Endodermal cell (in vitro differentiated cells): ENCODE measurements at regions not wholly inside any gene's neighbourhood (a gene's known extent, or its start where the extent isn't known, plus 50 kb on each side); places are given as distances from the start of the nearest gene placed in this dataset.

Experiments used
- DNase-seq: peaks from one replicate; pipeline ENCODE4 v3.0.0-alpha.2; 2017
- H3K27ac ChIP-seq: 2 replicates; pipeline ENCODE4 v1.5.1; 2013; ENCODE audit warnings: mild to moderate bottlenecking, low read depth, low read length, moderate library complexity
- H3K27me3 ChIP-seq: 2 replicates; pipeline ENCODE4 v1.6.1; 2013; ENCODE audit warnings: mild to moderate bottlenecking, low read length, moderate library complexity; ENCODE audit not compliant: insufficient read depth, control insufficient read depth, poor library complexity, severe bottlenecking
- H3K36me3 ChIP-seq: 2 replicates; pipeline ENCODE4 v1.7.0; 2013; ENCODE audit warnings: mild to moderate bottlenecking, low read length, moderate library complexity; ENCODE audit not compliant: control insufficient read depth, insufficient read depth
- H3K4me1 ChIP-seq: one replicate; pipeline ENCODE4 v1.7.0; 2013; ENCODE audit warnings: low read length; ENCODE audit not compliant: control insufficient read depth, insufficient read depth
- H3K4me3 ChIP-seq: 2 replicates; pipeline ENCODE4 v1.5.1; 2013; ENCODE audit warnings: mild to moderate bottlenecking, low read length, moderate library complexity
- H3K9ac ChIP-seq: 2 replicates; pipeline ENCODE4 v1.6.1; 2013; ENCODE audit warnings: mild to moderate bottlenecking, low read length, moderate library complexity; ENCODE audit not compliant: poor library complexity, severe bottlenecking; ENCODE audit errors: extremely low read depth
- H3K9me3 ChIP-seq: 2 replicates; pipeline ENCODE4 v1.6.1; 2013; ENCODE audit warnings: mild to moderate bottlenecking, low read length, moderate library complexity; ENCODE audit not compliant: control insufficient read depth
- H3K27ac Mint-ChIP-seq: 2 replicates; pipeline ENCODE4 v1.8.0; 2020; ENCODE audit warnings: mixed read lengths
- H3K27me3 Mint-ChIP-seq: 2 replicates; pipeline ENCODE4 v1.8.0; 2021; ENCODE audit warnings: mild to moderate bottlenecking, mixed read lengths; ENCODE audit not compliant: insufficient read depth
- H3K36me3 Mint-ChIP-seq: 2 replicates; pipeline ENCODE4 v1.8.0; 2020; ENCODE audit warnings: low read depth, mixed read lengths
- H3K4me1 Mint-ChIP-seq: 2 replicates; pipeline ENCODE4 v1.8.0; 2020; ENCODE audit warnings: mixed read lengths
- H3K4me3 Mint-ChIP-seq: 2 replicates; pipeline ENCODE4 v1.8.0; 2020; ENCODE audit warnings: mild to moderate bottlenecking, moderate library complexity, mixed read lengths
- H3K9me3 Mint-ChIP-seq: 2 replicates; pipeline ENCODE4 v1.8.0; 2020; ENCODE audit warnings: mild to moderate bottlenecking, mixed read lengths
- whole genome bisulfite sequencing, 2 experiments: methylation state at CpG; one replicate each; pipeline versions ENCODE4 v1.1.5 to v1.1.7; 2013; ENCODE audit warnings: missing lambda C conversion rate in 2 of 2, mixed read lengths in 1 of 2; ENCODE audit not compliant: insufficient coverage in 1 of 2, insufficient read length in 1 of 2; 5-methylcytosine and 5-hydroxymethylcytosine counted together
- TF ChIP-seq, protein P1 (sequence below): fragments of 200-600 bp; sonication (generic); conservative IDR thresholded peaks from 2 replicates; pipeline ENCODE4 v1.5.0; 2021; ENCODE audit warnings: antibody characterized with exemption, mild to moderate bottlenecking

DNA sequence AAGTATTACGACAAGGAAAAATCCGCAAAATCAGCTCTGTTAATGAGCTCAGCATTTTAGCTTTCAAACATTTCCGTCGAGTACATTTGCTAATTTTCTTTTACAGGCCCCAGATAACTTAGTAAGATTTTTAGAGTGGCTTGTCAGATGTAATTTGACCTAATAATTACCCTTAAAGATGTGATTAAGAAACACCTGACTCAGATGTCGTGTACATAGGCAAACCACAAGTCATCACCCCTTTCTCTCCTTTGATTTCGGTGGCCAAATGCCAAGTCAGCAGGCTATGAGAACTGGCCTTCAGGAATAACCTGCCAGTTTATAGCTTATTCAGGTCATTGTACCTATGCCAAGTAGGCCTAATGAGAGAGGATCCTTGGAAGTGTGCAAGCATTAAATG, 369.6 kb downstream of the PCDH7 start:
- WGBS, 2 experiments: 90 to 100% methylated on average over 3 to 6 of the region's 6 CpGs
- peak overlapping the region; percentile 26 for H3K27ac Mint-ChIP-seq
- no peak overlapping the region for H3K9ac ChIP-seq
- no peaks in the 10 kb centered on the region for H3K36me3 Mint-ChIP-seq
- no peak for DNase-seq
- TF ChIP-seq, protein P1, sequence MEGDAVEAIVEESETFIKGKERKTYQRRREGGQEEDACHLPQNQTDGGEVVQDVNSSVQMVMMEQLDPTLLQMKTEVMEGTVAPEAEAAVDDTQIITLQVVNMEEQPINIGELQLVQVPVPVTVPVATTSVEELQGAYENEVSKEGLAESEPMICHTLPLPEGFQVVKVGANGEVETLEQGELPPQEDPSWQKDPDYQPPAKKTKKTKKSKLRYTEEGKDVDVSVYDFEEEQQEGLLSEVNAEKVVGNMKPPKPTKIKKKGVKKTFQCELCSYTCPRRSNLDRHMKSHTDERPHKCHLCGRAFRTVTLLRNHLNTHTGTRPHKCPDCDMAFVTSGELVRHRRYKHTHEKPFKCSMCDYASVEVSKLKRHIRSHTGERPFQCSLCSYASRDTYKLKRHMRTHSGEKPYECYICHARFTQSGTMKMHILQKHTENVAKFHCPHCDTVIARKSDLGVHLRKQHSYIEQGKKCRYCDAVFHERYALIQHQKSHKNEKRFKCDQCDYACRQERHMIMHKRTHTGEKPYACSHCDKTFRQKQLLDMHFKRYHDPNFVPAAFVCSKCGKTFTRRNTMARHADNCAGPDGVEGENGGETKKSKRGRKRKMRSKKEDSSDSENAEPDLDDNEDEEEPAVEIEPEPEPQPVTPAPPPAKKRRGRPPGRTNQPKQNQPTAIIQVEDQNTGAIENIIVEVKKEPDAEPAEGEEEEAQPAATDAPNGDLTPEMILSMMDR: no peak
- H3K9me3 ChIP-seq: no peaks in the 10 kb centered on the region
- peaks cover 7% of the 10 kb centered on the region for H3K4me1 ChIP-seq
- no peak overlapping the region for H3K4me3 Mint-ChIP-seq
- no peaks in the 10 kb centered on the region for H3K27me3 ChIP-seq
- no peaks in the 10 kb centered on the region for H3K9me3 Mint-ChIP-seq
- H3K4me3 ChIP-seq: no peak overlapping the region
- H3K27ac ChIP-seq: no peak overlapping the region
- H3K36me3 ChIP-seq: no peaks in the 10 kb centered on the region
- H3K27me3 Mint-ChIP-seq: no peaks in the 10 kb centered on the region
- H3K4me1 Mint-ChIP-seq: peaks cover 33% of the 10 kb centered on the region

DNA sequence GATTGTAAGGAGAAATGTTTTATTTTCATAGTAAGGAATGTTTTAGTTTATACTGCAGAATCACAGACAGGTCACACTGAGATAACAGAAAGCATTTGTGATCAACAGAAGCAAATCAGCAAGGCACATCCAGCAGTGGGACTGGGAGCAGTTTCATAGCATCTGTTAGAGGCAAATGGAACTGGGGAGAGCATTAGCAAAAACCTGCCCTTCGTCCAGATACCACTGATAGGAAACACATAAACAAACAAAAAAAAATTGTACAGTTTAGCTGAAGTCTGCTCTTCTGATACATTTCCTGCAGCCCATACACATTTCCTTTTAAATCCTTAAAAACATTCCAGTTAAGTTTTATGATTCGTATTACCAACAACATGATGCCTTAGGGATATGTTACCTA, 374.3 kb downstream of the PCDH7 start:
- Histone ChIP-seq H3K4me1 (peaks cover 7% of the 10 kb centered on the region), H3K9ac (no peak overlapping the region), H3K27me3 (no peaks in the 10 kb centered on the region), H3K36me3 (no peaks in the 10 kb centered on the region), H3K9me3 (no peaks in the 10 kb centered on the region), H3K27ac (no peak overlapping the region), H3K4me3 (no peak overlapping the region)
- TF ChIP-seq, protein P1: no peak
- Mint-ChIP-seq H3K27me3 (no peaks in the 10 kb centered on the region), H3K36me3 (no peaks in the 10 kb centered on the region), H3K4me1 (peaks cover 15% of the 10 kb centered on the region), H3K9me3 (no peaks in the 10 kb centered on the region), H3K4me3 (no peak overlapping the region), H3K27ac (no peak overlapping the region)
- DNase-seq: no peak
- 85 to 100% methylated on average over 1 to 2 of the region's 2 CpGs for WGBS, 2 experiments

DNA sequence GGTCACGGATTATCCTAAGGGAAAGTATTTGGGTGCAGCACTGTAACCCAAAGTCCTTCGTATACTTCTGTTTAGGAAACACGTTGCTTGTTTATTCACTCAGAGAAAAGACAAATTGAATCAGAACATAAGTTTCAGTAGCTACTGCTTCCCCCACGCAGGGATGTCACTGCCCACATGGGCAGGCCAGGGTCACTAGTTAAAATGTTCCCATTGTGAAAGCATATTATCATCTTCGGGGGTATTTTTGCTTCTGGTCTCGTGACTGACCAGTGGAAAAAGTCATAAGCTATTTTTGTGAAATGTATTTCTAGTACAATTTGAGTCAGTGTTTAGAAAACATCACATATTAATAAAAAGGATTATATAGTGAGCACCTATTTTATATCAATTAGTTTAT, 377.8 kb downstream of the PCDH7 start:
- Histone ChIP-seq H3K36me3 (no peaks in the 10 kb centered on the region), H3K4me3 (no peak overlapping the region), H3K9me3 (no peaks in the 10 kb centered on the region), H3K4me1 (no peaks in the 10 kb centered on the region), H3K9ac (no peak overlapping the region), H3K27me3 (no peaks in the 10 kb centered on the region), H3K27ac (no peak overlapping the region)
- H3K27me3 Mint-ChIP-seq: no peaks in the 10 kb centered on the region
- 88 to 96% methylated on average over 3 to 6 of the region's 6 CpGs for WGBS, 2 experiments
- H3K4me3 Mint-ChIP-seq: no peak overlapping the region
- no peak for DNase-seq
- no peak overlapping the region for H3K27ac Mint-ChIP-seq
- H3K36me3 Mint-ChIP-seq: no peaks in the 10 kb centered on the region
- TF ChIP-seq, protein P1: no peak
- no peaks in the 10 kb centered on the region for H3K9me3 Mint-ChIP-seq
- H3K4me1 Mint-ChIP-seq: peaks cover 4% of the 10 kb centered on the region
